ENCODE measurements at regions not wholly inside any gene's neighbourhood (a gene's known extent, or its start where the extent isn't known, plus 50 kb on each side); places are given as distances from the start of the nearest gene placed in this dataset.

DNA sequence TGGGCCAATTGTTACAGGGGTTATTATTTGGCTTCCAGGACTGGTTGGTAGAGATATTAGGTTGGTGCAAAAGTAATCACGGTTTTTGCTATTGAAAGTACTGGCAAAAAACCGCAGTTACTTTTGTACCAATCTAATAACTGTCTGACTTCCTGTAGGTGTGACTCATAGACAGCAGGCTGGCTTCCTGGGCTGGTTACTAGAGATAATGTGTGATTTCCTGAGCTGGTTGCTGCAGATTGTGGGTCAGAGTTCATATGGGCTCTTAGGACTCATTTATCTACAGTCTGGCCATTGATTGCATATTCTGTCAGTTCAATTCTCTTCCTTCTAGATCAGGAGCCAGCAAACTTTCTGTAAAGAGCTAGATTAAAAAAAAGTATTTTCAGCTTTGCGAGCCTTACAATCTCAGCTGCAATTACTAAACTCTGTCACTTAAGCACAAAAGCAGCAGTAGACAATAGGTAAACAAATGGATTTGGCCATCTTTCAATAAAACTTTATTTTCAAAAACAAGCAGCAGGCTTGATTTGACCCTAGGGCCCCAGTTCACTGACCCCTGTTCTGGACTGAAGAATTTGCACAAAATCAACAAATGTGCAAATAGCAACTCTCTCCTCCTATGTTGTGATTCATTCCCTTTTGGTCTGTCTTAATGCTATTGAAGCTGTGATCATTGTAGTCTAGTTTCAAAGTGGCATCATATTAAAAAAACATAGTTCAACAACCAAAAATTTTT lies 50.8 kb upstream of the BOD1L1 start:
- TF ChIP-seq EZH2 (IDR thresholded peaks at IDR 0.05; ENCODE audit: low read depth) (no peak), CTCF (conservative IDR thresholded peaks at IDR 0.05) (no peak)
- Histone ChIP-seq H3K79me2 (ENCODE audit: low read depth) (no peaks in the 10 kb centered on the region), H3K27me3 (ENCODE audit: insufficient read depth, low read depth) (no peaks in the 10 kb centered on the region), H3K4me1 (replicated peaks; ENCODE audit: insufficient read depth) (no peaks in the 10 kb centered on the region), H2AFZ (no peak overlapping the region), H3K4me3 (no peak overlapping the region), H3K9me2 (ENCODE audit: insufficient read depth) (no peaks in the 10 kb centered on the region), H3K4me2 (no peak overlapping the region), H3K36me3 (ENCODE audit: low read depth) (no peaks in the 10 kb centered on the region), H4K20me1 (ENCODE audit: insufficient read depth) (no peaks in the 10 kb centered on the region), H3K27ac (no peak overlapping the region), H3K9me3 (ENCODE audit: insufficient read depth, low read depth) (peaks cover 5% of the 10 kb centered on the region; the same call in 1 of the 2 replicates), H3F3A (ENCODE audit: insufficient read depth, low read depth) (no peaks in the 10 kb centered on the region)
- no peak for DNase-seq
- intact Hi-C loops (cut with micrococcal nuclease; ENCODE audit: unreplicated experiment) = no loop called here
- no TSS peak for BruUV-seq (replicated peaks)
- ChIA-PET POLR2A (ENCODE audit: unreplicated experiment) (no interaction called here), CTCF (no interaction called here)

GRCh38 chr4:13681570-13681969 lies 54.0 kb upstream of the BOD1L1 start:
- no peaks in the 10 kb centered on the region for H3K4me1 ChIP-seq (replicated peaks; ENCODE audit: insufficient read depth)
- H3F3A ChIP-seq (ENCODE audit: insufficient read depth, low read depth) = no peaks in the 10 kb centered on the region
- no peak overlapping the region for H2AFZ ChIP-seq
- BruUV-seq (replicated peaks) = no TSS peak
- H3K9me3 ChIP-seq (ENCODE audit: insufficient read depth, low read depth) = peaks cover 7% of the 10 kb centered on the region
- no peaks in the 10 kb centered on the region for H4K20me1 ChIP-seq (ENCODE audit: insufficient read depth)
- CTCF ChIA-PET = no interaction called here
- no peak overlapping the region for H3K4me3 ChIP-seq
- TF ChIP-seq EZH2 (IDR thresholded peaks at IDR 0.05; ENCODE audit: low read depth) (no peak), CTCF (conservative IDR thresholded peaks at IDR 0.05) (no peak)
- no peaks in the 10 kb centered on the region for H3K9me2 ChIP-seq (ENCODE audit: insufficient read depth)
- POLR2A ChIA-PET (ENCODE audit: unreplicated experiment) = no interaction called here
- no peaks in the 10 kb centered on the region for H3K27me3 ChIP-seq (ENCODE audit: insufficient read depth, low read depth)
- DNase-seq = no peak
- H3K4me2 ChIP-seq = no peak overlapping the region
- H3K27ac ChIP-seq = no peak overlapping the region
- intact Hi-C loops (cut with micrococcal nuclease; ENCODE audit: unreplicated experiment) = no loop called here
- no peaks in the 10 kb centered on the region for H3K79me2 ChIP-seq (ENCODE audit: low read depth)
- H3K36me3 ChIP-seq (ENCODE audit: low read depth) = no peaks in the 10 kb centered on the region

- POLR2A ChIA-PET (ENCODE audit: unreplicated experiment) = no interaction called here
- CTCF ChIA-PET = no interaction called here
Observed at GRCh38 chr4:13694256-13694655, 66.7 kb upstream of the BOD1L1 start.

More at GRCh38 chr4:13694256-13694655, 66.7 kb upstream of the BOD1L1 start:
- Histone ChIP-seq H3K9me3 (ENCODE audit: insufficient read depth, low read depth) (no peaks in the 10 kb centered on the region), H3F3A (ENCODE audit: insufficient read depth, low read depth) (no peaks in the 10 kb centered on the region), H3K4me1 (replicated peaks; ENCODE audit: insufficient read depth) (no peaks in the 10 kb centered on the region), H3K27me3 (ENCODE audit: insufficient read depth, low read depth) (no peaks in the 10 kb centered on the region), H4K20me1 (ENCODE audit: insufficient read depth) (no peaks in the 10 kb centered on the region), H3K79me2 (ENCODE audit: low read depth) (no peaks in the 10 kb centered on the region), H3K4me2 (no peak overlapping the region), H3K4me3 (no peak overlapping the region), H3K27ac (no peak overlapping the region), H3K36me3 (ENCODE audit: low read depth) (no peaks in the 10 kb centered on the region), H2AFZ (no peak overlapping the region), H3K9me2 (ENCODE audit: insufficient read depth) (no peaks in the 10 kb centered on the region; the same call in 1 of the 2 replicates)
- intact Hi-C loops (cut with micrococcal nuclease; ENCODE audit: unreplicated experiment) = no loop called here
- no TSS peak for BruUV-seq (replicated peaks)
- DNase-seq = no peak
- TF ChIP-seq EZH2 (IDR thresholded peaks at IDR 0.05; ENCODE audit: low read depth) = no peak
- no peak for TF ChIP-seq CTCF (conservative IDR thresholded peaks at IDR 0.05)
